ENCODE measurements at regions not wholly inside any gene's neighbourhood (a gene's known extent, or its start where the extent isn't known, plus 50 kb on each side); places are given as distances from the start of the nearest gene placed in this dataset.
A peak's percentile ranks its signal among the peaks of the same experiment; 100 is the strongest.

DNA sequence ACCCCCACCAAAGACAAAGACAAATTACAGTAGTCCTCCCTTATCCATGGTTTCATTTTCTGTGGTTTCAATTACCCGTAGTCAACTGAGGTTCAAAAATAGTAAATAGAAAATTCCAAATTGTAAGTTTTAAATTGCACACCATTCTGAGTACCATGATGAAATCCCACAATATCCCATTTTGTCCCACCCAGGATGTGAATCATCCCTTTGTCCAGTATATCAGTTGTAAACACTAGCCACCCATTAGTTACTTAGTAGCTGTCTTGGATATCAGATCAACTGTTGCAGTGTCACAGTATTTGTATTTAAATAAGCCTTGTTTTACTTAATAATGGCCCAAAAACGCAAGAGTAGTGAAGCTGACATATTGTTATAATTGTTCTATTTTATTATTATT is 364.0 kb upstream of the ARID1B start:
- DNase-seq (ENCODE audit: low spot score) = no peak

DNA sequence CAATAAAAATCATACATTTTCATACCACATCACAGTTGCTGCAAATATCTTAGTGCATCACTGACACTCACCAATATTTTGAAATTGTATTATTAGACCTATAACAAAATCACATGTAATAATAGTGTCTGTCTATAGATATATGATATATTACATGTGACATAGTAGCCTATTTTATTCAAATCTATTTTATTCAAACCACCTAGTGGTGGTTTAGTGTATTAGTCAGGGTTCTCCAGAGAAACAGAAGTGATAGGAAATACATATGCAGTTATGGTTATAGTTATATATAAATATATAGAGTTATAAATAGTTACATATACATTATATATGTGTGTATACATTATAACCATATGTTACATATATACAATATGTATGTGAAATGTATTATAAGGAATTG is 366.5 kb upstream of the ARID1B start:
- no peak for DNase-seq (ENCODE audit: low spot score)

- no peak for DNase-seq (ENCODE audit: low spot score)
Observed at GRCh38 chr6:156408655-156409054, 368.5 kb upstream of the ARID1B start.

- no peak for DNase-seq (ENCODE audit: low spot score)
Observed at GRCh38 chr6:156407334-156407733, 369.8 kb upstream of the ARID1B start.

DNA sequence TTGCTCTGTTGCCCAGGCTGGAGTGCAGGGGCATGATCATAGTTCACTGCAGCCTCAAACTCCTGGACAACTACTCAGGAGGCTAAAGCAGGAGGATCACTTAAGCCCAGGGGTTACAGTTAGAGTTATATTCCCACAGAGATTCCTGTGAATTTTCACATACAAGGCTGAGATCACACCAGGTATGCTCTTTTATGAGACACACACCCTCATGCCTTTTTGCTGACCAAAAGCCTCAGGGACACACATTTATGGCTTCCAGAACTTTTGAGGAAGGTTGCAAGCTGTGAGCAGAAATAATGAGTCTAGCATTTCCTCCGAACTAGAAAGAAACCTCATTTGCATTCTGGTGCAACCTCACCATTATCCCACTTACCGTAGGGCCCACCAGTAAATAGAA is 370.5 kb upstream of the ARID1B start:
- DNase-seq (ENCODE audit: low spot score) = no peak

- DNase-seq (ENCODE audit: low spot score) = no peak
Observed at GRCh38 chr6:156406099-156406498, 371.1 kb upstream of the ARID1B start.

DNA sequence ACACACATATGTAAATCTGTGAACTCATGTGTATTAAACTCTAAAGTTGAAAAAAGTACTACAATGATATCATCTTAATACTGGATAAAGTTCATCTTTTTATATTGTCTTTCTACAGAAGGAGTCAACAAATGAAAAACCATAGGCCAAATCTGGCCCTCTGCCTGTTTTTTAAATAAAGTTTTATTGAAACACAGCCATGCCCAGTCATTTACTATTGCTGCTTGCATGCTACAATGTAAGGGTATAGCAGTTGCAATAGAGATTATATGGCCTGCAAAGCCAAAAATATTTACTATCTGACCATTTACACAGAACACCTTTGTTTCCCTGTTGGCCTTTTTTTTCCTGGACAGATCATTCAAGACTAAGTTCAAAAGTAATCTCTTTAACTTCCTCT is 374.6 kb upstream of the ARID1B start:
- DNase-seq (ENCODE audit: low spot score) = no peak

- no peak for DNase-seq (ENCODE audit: low spot score)
Observed at GRCh38 chr6:156402227-156402626, 375.0 kb upstream of the ARID1B start.

DNA sequence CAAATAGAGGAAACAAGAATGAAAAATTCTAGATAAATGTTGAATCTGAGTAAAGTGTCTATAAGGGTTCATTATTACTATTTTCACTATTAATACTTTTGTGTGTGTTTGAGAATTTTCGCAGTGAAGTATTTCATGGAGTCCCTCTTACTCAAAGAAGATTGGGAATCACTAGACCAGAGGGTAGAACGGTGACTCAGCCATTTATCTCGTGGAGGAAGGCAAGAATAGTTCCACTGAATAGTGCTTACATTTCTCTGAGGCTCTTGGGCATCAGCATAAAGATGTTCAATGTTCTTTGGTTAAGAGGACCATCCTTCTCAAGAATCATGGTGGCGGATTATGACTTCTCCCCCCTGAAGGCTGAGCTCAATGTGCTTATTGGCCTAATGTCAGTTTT is 376.7 kb upstream of the ARID1B start:
- DNase-seq (ENCODE audit: low spot score) = no peak

DNA sequence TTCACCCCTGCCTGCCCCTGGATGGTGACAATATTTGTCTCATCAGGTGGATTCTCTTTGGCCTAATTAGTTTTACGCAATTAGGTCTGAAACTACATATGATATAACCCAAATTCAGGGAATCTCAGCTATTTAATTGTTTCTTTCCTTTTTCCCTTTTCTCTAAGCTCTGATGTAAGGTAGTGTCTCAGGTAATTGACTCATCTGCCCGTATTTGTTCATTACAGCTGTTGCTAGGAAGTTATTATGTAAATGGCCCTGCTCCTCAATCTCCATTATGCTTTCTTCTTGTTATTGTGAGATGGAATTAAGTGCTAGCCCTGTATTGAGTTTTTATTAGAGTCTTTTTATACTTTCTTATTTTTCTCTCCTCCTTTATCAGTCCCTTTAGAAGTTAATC is 378.2 kb upstream of the ARID1B start:
- no peak for DNase-seq (ENCODE audit: low spot score)

GRCh38 chr6:156398371-156398770 is 378.8 kb upstream of the ARID1B start:
- no peak for DNase-seq (ENCODE audit: low spot score)

- DNase-seq (ENCODE audit: low spot score) = peak; percentile 51
Observed at GRCh38 chr6:156396791-156397418, 380.3 kb upstream of the ARID1B start.

DNA sequence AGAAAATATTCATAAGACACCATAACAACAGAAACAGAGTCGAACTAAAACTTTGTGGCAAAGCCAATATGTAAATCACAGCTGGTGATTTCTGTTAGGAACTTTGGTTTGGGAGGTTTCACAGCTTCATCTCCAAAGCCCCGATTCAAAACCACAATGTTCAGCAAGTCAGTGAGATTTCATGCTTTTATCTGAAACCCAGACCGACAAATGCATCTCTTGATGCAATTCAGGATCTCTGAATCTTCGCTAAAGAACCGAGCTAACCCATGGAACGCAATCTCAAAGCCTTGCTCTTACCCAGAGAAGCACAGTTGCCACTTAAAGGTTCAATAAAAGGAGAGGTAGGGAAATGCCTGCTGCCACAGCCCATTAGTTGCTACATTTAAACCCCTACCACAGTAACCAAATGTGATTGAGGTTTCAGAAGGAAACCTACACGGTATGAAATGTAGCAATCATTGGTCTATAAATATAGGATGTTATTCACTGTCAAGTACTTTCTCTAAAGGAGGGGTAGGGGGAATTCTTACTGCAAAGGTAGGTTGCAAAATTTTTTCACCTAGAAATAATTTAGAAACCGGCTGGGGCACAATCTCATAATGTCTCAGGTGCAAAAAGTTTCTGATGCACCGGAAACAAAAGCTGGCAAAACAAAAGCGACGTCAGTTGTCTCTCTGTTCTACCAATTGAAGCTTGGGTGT is 381.0 kb upstream of the ARID1B start:
- no peak for DNase-seq (ENCODE audit: low spot score)

- DNase-seq (ENCODE audit: low spot score) = no peak
Observed at GRCh38 chr6:156395276-156395675, 381.9 kb upstream of the ARID1B start.

DNA sequence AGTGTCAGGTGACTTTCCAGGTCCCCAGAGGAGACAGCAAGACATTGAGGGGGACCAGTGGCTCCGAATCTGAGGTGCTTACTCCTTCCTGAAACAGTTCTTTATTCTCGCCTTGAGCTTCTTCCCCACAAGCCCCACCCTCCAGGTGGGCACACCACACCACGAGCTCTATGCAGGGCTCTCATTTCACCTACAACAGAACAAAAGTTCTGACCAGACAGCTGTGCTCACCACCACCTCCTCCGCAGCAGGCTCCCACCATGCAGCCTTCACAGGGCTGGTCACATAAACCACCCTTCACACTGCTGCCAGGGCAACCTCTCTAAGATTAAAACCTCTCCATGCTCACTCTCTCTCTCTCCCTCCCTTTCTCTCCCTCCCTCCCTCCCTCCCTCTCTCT is 384.5 kb upstream of the ARID1B start:
- DNase-seq (ENCODE audit: low spot score) = no peak

DNA sequence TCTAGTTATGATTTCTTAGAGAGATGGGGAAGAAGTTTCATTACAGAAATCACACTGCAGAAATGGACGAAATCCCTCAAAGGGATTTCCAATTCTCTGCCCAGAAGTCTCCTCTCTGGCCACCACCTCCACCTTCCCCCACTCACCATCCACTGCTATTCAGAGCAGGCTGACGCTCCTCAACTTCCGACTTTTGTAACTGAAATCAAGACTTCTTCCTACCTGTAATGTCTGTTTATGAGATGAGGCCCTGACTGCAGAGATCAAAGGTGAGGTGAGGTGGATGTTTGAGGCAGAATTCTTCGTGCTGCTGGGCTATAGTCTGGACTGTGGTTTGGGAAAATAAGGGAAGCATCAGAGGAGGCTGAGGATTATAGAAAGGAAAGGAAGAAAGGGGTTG is 385.2 kb upstream of the ARID1B start:
- no peak for DNase-seq (ENCODE audit: low spot score)

GRCh38 chr6:156391061-156391672 is 386.0 kb upstream of the ARID1B start:
- no peak for DNase-seq (ENCODE audit: low spot score)

DNA sequence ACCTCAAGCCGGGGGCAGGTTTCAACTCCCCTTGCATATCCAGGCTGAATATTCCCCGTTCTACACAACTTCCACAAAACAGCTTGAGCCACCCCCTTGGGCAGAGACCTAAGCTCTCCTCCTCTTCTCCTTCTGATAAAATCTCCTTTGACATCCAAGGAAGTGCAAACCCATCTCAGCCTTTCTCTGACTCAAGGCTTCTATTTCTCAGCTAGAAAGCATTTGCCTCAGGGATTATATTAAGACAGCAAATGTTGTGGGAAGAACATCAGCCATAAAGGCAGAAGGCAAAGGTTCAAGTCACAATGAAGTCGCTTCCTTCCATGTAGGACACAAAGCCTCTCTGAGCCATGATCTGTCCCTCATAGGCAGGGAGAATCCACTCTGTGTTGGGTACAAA is 386.6 kb upstream of the ARID1B start:
- no peak for DNase-seq (ENCODE audit: low spot score)

GRCh38 chr6:156389296-156389695 is 387.9 kb upstream of the ARID1B start:
- DNase-seq (ENCODE audit: low spot score) = no peak

DNA sequence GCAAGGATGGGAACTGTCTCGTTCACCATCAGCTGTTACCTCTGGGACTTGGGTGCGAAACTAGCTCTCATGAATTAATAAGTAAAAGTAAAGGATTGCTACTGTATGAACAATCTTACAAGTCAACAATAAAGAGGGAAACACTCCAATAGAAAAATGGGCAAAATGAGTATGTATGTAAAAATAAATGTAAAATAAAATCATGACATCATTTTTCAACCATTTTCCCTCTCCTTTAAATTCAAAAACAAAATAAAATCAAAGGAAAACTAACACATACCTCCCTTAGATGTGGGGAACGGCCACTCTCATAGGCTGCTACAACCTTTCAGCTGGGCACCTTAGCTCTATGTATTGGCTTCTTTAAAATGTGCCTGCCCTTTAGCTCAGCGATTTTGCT is 389.7 kb upstream of the ARID1B start:
- no peak for DNase-seq (ENCODE audit: low spot score)

- DNase-seq (ENCODE audit: low spot score) = no peak
Observed at GRCh38 chr6:156383059-156383458, 394.1 kb upstream of the ARID1B start.

- no peak for DNase-seq (ENCODE audit: low spot score)
Observed at GRCh38 chr6:156379392-156380289, 397.5 kb upstream of the ARID1B start.

- no peak for DNase-seq (ENCODE audit: low spot score)
Observed at GRCh38 chr6:156378853-156379252, 398.3 kb upstream of the ARID1B start.
